ENCODE measurements at regions not wholly inside any gene's neighbourhood (a gene's known extent, or its start where the extent isn't known, plus 50 kb on each side); places are given as distances from the start of the nearest gene placed in this dataset.
"Not testable (repeated sequence)": the region's sequence is repeated elsewhere in the genome, so short reads cannot be mapped to it uniquely, and the experiment has no call there.

DNA sequence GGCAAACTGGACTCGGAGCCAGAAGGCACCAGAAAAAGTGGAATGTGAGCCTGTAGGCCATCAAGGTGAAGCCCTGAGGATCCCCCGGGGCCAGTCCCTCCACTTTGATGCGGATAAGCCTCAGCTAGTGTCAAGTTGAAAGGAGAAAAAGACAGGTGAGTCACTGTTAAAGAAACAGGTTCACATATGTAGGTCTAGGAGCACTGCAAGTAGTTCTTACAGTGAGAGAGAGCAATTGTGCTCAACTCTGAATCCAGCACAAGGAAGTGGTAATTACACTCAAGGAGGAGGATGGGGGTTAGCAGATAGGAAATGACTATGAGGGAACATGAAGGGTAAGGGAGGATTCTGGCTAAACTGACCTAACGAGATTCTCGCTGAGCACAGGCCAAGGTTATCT is 157.5 kb upstream of the PTPN20 start:
- not testable (repeated sequence) for H3K27me3 ChIP-seq (ENCODE audit: low read depth, low read length); H3K4me1 ChIP-seq (ENCODE audit: control insufficient read depth in 1 of 2, insufficient read depth in 2 of 2, low read length in 2 of 2); H3K9me3 ChIP-seq (ENCODE audit: control insufficient read depth in 1 of 2, low read length in 2 of 2); H3K27ac ChIP-seq (ENCODE audit: low read length); H3K36me3 ChIP-seq (ENCODE audit: control insufficient read depth in 1 of 2, insufficient read depth in 2 of 2, low read length in 2 of 2); H3K4me3 ChIP-seq (ENCODE audit: low read depth in 1 of 2, low read length in 2 of 2)

DNA sequence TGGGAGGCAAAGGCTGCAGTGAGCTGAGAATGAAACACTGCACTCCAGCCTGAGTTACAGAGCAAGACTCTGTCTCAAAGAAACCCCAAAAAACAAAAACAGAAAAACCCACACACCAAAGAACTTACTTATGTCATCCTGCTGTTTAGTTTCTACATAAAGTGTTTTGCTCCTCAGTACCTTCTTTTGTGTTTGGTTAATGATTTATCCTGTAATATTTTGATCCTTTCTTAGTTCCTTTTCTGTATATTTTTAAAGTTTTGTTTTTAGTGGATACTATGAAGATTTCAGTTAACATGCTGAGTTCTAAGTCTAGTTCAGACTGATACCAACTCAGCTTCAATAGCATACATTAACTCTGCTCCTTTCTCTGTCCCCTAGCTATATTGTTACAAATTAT is 149.8 kb upstream of the PTPN20 start:
- not testable (repeated sequence) for H3K27ac ChIP-seq (ENCODE audit: low read length); H3K36me3 ChIP-seq (ENCODE audit: control insufficient read depth in 1 of 2, insufficient read depth in 2 of 2, low read length in 2 of 2); H3K9me3 ChIP-seq (ENCODE audit: control insufficient read depth in 1 of 2, low read length in 2 of 2); H3K27me3 ChIP-seq (ENCODE audit: low read depth, low read length); H3K4me3 ChIP-seq (ENCODE audit: low read depth in 1 of 2, low read length in 2 of 2); H3K4me1 ChIP-seq (ENCODE audit: control insufficient read depth in 1 of 2, insufficient read depth in 2 of 2, low read length in 2 of 2)

DNA sequence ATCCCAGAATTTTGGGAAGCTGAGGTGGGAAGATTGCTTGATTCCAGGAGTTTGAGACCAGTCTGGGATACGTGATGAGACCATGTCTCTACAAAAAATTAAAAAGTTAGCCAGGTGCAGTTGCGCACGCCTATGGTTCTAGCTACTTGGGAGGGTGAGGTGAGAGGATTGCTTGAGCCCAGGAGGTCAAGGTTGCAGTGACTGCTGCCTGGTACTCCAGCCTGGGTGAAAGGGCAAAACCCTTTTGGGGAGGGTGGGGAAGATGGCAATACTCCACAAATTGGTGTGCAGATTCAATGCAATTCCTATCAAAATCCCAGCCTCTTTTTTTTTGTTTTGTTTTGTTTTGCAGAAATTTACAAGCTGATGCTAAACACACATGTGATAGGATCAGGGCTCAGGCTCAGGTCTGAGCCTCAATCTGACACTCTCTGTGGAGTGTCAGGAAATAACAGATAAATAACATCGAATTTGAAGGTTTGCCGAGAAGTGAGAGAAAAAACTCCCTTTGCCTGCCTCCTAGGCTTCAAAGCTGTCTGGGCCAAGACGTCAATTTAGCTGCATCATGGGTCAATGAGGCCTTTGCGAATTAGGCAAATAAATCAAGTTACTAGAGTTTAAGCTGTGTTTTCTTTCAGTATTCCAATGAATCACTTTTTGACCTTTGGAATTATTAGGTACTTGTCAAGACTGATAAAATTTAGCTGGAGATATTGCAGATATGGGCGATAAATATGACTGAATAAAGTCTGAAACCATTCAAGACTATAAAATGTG is 142.5 kb upstream of the PTPN20 start:
- not testable (repeated sequence) for H3K9me3 ChIP-seq (ENCODE audit: control insufficient read depth in 1 of 2, low read length in 2 of 2); H3K27ac ChIP-seq (ENCODE audit: low read length); H3K4me3 ChIP-seq (ENCODE audit: low read depth in 1 of 2, low read length in 2 of 2); H3K27me3 ChIP-seq (ENCODE audit: low read depth, low read length); H3K36me3 ChIP-seq (ENCODE audit: control insufficient read depth in 1 of 2, insufficient read depth in 2 of 2, low read length in 2 of 2); H3K4me1 ChIP-seq (ENCODE audit: control insufficient read depth in 1 of 2, insufficient read depth in 2 of 2, low read length in 2 of 2)

DNA sequence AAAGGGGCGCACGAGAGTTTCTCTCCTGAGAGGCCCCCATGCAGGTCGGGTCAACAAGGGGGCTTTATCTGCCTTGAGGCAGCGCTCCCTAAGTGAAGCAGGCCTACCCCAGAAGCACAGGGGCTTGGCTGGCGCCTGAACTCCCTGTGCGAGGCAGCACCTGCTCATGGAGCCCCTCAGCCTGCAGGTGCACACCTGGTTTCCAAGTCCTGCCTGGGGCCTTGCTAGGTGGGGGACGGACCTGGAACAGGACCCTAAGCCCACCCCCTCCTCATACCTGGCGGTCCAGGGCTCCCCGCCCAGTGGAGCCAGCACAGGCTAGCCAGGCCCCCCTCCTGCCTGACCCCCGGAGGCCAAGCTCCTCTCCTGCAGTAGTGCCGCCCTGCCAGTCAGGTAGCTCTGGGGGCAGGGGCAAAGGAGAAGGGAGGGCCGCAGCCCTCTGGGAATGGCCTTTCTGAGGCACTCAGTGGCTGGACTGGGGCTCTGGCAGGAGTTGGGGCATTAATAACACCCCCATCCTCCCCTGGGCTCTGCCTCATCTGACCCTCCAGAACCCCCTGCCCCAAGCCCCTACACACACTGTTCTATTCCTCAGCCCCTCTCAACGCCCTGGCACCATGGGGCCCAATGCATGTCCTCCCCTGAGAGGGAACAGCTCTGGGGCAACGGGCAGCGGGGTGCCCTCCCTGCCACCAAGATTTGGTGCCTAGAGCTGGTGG is 137.9 kb upstream of the PTPN20 start:
- not testable (repeated sequence) for H3K4me1 ChIP-seq (ENCODE audit: control insufficient read depth in 1 of 2, insufficient read depth in 2 of 2, low read length in 2 of 2); H3K36me3 ChIP-seq (ENCODE audit: control insufficient read depth in 1 of 2, insufficient read depth in 2 of 2, low read length in 2 of 2); H3K27me3 ChIP-seq (ENCODE audit: low read depth, low read length); H3K9me3 ChIP-seq (ENCODE audit: control insufficient read depth in 1 of 2, low read length in 2 of 2); H3K4me3 ChIP-seq (ENCODE audit: low read depth in 1 of 2, low read length in 2 of 2); H3K27ac ChIP-seq (ENCODE audit: low read length)

DNA sequence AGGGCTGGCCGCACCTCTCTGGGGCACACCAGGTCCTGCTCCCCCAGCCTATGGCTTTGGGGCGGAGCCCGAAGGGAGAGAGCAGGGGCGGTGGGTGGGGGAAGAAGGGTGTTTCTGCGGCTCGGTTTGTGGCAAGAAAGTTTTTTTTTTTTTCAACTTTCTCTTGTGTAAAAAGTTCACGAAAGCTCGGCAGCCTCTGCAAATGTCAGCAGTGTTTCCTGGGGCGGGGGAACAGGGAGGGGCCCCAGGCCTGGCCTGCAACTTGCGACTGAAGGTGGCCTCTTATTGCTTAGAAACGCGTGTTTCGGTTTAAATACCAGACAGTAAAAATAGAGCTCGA is 137.4 kb upstream of the PTPN20 start:
- not testable (repeated sequence) for H3K36me3 ChIP-seq (ENCODE audit: control insufficient read depth in 1 of 2, insufficient read depth in 2 of 2, low read length in 2 of 2); H3K27me3 ChIP-seq (ENCODE audit: low read depth, low read length); H3K27ac ChIP-seq (ENCODE audit: low read length); H3K4me3 ChIP-seq (ENCODE audit: low read depth in 1 of 2, low read length in 2 of 2); H3K4me1 ChIP-seq (ENCODE audit: control insufficient read depth in 1 of 2, insufficient read depth in 2 of 2, low read length in 2 of 2); H3K9me3 ChIP-seq (ENCODE audit: control insufficient read depth in 1 of 2, low read length in 2 of 2)

DNA sequence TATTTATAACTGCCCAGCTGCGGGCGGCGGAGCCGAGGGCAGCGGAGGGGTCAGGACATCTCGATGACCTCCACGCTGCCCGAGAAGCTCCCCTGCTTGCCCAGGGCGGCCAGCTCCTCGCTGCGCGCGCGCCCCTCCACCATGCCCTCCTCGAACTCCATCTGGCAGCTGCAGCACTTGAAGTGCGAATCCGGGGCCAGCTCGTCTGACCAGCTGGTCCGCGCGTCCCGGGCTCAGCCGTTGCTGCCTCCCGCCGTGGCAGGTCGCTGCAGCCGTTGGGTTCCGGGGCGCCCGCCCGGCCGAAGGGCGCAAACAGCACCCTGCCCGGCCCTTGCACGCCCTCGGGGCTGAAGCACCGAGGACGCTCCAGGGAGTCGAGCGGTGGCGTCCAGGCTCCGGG is 136.9 kb upstream of the PTPN20 start:
- not testable (repeated sequence) for H3K4me1 ChIP-seq (ENCODE audit: control insufficient read depth in 1 of 2, insufficient read depth in 2 of 2, low read length in 2 of 2); H3K27ac ChIP-seq (ENCODE audit: low read length); H3K4me3 ChIP-seq (ENCODE audit: low read depth in 1 of 2, low read length in 2 of 2)

DNA sequence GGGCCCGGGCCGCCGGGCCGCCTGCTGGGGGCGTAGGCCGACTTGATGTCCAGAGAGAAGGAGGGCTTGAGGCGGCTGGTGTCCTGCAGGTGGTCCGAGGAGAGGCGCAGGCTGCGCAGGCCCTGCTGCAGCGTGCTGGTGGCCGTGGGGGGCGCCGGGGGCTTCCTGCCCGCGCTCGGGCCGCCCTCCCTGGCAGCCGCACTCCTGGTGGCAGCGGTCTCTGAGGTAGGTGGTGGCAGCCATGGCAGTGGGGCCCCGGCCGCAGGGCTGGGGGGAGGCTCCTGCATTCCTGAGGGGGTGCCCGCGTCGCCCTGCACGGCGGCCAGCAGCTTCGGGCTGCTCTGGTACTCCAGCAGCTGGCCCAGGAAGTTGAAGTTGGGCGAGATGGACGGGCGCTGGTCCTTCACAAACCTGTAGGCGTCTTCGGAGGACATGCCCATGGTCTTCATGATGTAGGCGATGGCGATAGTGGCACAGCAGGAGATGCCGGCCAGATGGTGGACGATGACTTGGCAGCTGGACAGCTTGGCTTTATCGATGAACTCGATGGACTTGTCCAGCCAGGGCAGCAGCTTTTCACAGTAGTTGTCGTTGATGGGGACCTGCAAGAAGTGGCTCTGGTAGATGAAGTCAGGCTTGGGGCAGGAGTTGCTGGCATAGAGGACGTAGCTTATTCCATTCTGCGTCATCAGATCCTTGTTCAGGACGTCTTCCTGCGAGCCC is 136.1 kb upstream of the PTPN20 start:
- H3K27ac ChIP-seq (ENCODE audit: low read length); H3K4me3 ChIP-seq (ENCODE audit: low read depth in 1 of 2, low read length in 2 of 2); H3K9me3 ChIP-seq (ENCODE audit: control insufficient read depth in 1 of 2, low read length in 2 of 2); H3K4me1 ChIP-seq (ENCODE audit: control insufficient read depth in 1 of 2, insufficient read depth in 2 of 2, low read length in 2 of 2); H3K27me3 ChIP-seq (ENCODE audit: low read depth, low read length); H3K36me3 ChIP-seq (ENCODE audit: control insufficient read depth in 1 of 2, insufficient read depth in 2 of 2, low read length in 2 of 2): not testable (repeated sequence)

More for the DNA sequence above, 136.9 kb upstream of the PTPN20 start:
- H3K36me3 ChIP-seq (ENCODE audit: control insufficient read depth in 1 of 2, insufficient read depth in 2 of 2, low read length in 2 of 2); H3K9me3 ChIP-seq (ENCODE audit: control insufficient read depth in 1 of 2, low read length in 2 of 2); H3K27me3 ChIP-seq (ENCODE audit: low read depth, low read length): not testable (repeated sequence)

DNA sequence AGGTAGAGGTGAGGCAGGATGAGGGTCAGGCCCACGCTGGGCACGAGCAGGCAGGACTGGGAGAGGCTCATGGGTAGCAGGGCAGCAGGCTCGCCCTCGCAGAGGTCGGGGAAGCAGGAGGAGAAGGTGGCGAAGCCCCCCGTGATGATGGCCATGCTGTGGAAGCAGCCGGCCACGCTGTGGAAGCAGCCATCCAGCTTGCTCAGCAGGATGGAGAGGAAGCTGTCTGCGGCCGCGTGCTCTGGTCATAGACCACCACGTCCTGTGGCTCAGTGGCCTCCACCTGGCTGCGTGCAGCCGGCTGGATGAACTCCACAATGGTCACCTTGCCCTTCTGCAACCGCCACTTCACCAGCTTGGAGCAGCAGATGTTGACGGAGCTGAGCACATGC is 135.6 kb upstream of the PTPN20 start:
- H3K4me1 ChIP-seq (ENCODE audit: control insufficient read depth in 1 of 2, insufficient read depth in 2 of 2, low read length in 2 of 2); H3K27ac ChIP-seq (ENCODE audit: low read length); H3K9me3 ChIP-seq (ENCODE audit: control insufficient read depth in 1 of 2, low read length in 2 of 2); H3K27me3 ChIP-seq (ENCODE audit: low read depth, low read length); H3K4me3 ChIP-seq (ENCODE audit: low read depth in 1 of 2, low read length in 2 of 2); H3K36me3 ChIP-seq (ENCODE audit: control insufficient read depth in 1 of 2, insufficient read depth in 2 of 2, low read length in 2 of 2): not testable (repeated sequence)

DNA sequence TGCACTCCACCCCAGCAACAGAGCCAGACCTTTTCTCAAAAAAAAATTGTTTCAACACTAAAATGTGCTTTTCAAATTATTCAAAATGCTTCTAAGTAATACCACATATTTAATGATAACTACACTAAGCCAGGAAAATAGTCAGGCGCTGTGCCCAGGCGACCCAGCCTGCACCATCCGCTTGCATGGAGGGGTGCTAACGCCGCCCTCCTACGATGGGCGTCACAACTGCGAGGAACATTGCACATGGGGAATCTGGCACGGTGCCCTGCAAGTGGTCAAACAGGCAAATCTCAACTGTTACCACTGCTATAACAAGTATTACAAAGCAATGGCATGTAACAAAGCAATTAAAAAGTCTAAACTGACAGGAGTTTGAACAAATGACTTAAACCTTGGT is 131.7 kb upstream of the PTPN20 start:
- H3K27ac ChIP-seq (ENCODE audit: low read length); H3K4me3 ChIP-seq (ENCODE audit: low read depth in 1 of 2, low read length in 2 of 2); H3K27me3 ChIP-seq (ENCODE audit: low read depth, low read length); H3K9me3 ChIP-seq (ENCODE audit: control insufficient read depth in 1 of 2, low read length in 2 of 2); H3K4me1 ChIP-seq (ENCODE audit: control insufficient read depth in 1 of 2, insufficient read depth in 2 of 2, low read length in 2 of 2); H3K36me3 ChIP-seq (ENCODE audit: control insufficient read depth in 1 of 2, insufficient read depth in 2 of 2, low read length in 2 of 2): not testable (repeated sequence)

DNA sequence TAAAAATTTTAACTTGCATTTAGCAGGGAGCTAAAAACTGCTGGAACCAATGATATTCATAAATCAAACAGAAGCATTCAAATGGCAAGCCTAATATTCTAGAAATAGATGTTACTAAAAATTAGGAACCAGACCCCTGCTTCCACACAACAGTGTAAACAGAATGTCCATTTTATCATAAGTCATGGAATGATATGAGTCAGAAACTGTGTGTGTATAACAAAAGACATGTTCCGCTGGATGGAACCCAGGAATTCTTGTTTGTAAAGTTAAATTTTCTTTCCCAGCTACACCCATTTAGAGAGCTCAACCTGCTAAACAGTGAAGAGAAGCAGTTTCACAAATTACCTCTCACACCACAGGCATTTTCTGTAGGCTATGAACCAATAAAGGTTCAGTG is 131.1 kb upstream of the PTPN20 start:
- H3K27me3 ChIP-seq (ENCODE audit: low read depth, low read length); H3K9me3 ChIP-seq (ENCODE audit: control insufficient read depth in 1 of 2, low read length in 2 of 2); H3K36me3 ChIP-seq (ENCODE audit: control insufficient read depth in 1 of 2, insufficient read depth in 2 of 2, low read length in 2 of 2); H3K4me3 ChIP-seq (ENCODE audit: low read depth in 1 of 2, low read length in 2 of 2); H3K4me1 ChIP-seq (ENCODE audit: control insufficient read depth in 1 of 2, insufficient read depth in 2 of 2, low read length in 2 of 2); H3K27ac ChIP-seq (ENCODE audit: low read length): not testable (repeated sequence)

DNA sequence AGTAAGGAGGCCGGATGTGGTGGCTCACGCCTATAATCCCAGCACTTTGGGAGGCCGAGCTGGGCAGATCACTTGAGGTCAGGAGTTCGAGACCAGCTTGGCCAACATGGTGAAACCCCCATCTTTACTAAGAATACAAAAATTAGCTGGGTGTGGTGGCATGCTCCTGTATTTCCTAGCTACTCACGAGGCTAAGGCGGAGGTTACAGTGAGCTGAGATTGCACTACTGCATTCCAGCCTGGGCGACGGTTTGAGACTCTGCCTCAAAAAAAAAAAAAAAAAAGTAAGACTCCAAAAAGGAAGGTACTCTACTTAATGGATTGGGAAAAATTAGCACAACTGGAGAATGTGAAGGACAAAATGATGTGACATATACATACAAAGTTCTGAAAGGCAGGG is 130.2 kb upstream of the PTPN20 start:
- not testable (repeated sequence) for H3K9me3 ChIP-seq (ENCODE audit: control insufficient read depth in 1 of 2, low read length in 2 of 2); H3K27ac ChIP-seq (ENCODE audit: low read length); H3K4me3 ChIP-seq (ENCODE audit: low read depth in 1 of 2, low read length in 2 of 2); H3K27me3 ChIP-seq (ENCODE audit: low read depth, low read length); H3K4me1 ChIP-seq (ENCODE audit: control insufficient read depth in 1 of 2, insufficient read depth in 2 of 2, low read length in 2 of 2); H3K36me3 ChIP-seq (ENCODE audit: control insufficient read depth in 1 of 2, insufficient read depth in 2 of 2, low read length in 2 of 2)
